ENCODE measurements at regions not wholly inside any gene's neighbourhood (a gene's known extent, or its start where the extent isn't known, plus 50 kb on each side); places are given as distances from the start of the nearest gene placed in this dataset.
"Not testable (repeated sequence)": the region's sequence is repeated elsewhere in the genome, so short reads cannot be mapped to it uniquely, and the experiment has no call there.

- DNase-seq = peak; percentile 63
Measured at GRCh38 chr12:89225808-89226411, 126.4 kb downstream of the DUSP6 start.

GRCh38 chr12:89225401-89225800, 126.9 kb downstream of the DUSP6 start:
- peak; percentile 89 for DNase-seq

GRCh38 chr12:89222580-89222979, 129.7 kb downstream of the DUSP6 start:
- not testable (repeated sequence) for DNase-seq

GRCh38 chr12:89217472-89217871, 134.8 kb downstream of the DUSP6 start:
- no peak for DNase-seq

GRCh38 chr12:89216211-89216952, 135.9 kb downstream of the DUSP6 start:
- no peak for DNase-seq

GRCh38 chr12:89215196-89215595, 137.1 kb downstream of the DUSP6 start:
- DNase-seq = no peak

- no peak for DNase-seq
Measured at GRCh38 chr12:89213747-89214146, 138.6 kb downstream of the DUSP6 start.

- DNase-seq = no peak
Measured at GRCh38 chr12:89213139-89213538, 139.2 kb downstream of the DUSP6 start.

- DNase-seq = no peak
Measured at GRCh38 chr12:89212339-89212771, 139.9 kb downstream of the DUSP6 start.

- DNase-seq = no peak
Measured at GRCh38 chr12:89211456-89211855, 140.8 kb downstream of the DUSP6 start.

GRCh38 chr12:89210277-89210676, 142.0 kb downstream of the DUSP6 start:
- no peak for DNase-seq

GRCh38 chr12:89208661-89209096, 143.6 kb downstream of the DUSP6 start:
- DNase-seq = no peak

- no peak for DNase-seq
Measured at GRCh38 chr12:89206390-89206789, 145.9 kb downstream of the DUSP6 start.

GRCh38 chr12:89205517-89205916, 146.8 kb downstream of the DUSP6 start:
- no peak for DNase-seq

- no peak for DNase-seq
Measured at GRCh38 chr12:89203144-89203543, 149.2 kb downstream of the DUSP6 start.

- DNase-seq = no peak
Measured at GRCh38 chr12:89200217-89200616, 152.1 kb downstream of the DUSP6 start.

- DNase-seq = no peak
Measured at GRCh38 chr12:89195470-89195869, 156.8 kb downstream of the DUSP6 start.

GRCh38 chr12:89194683-89195082, 157.6 kb downstream of the DUSP6 start:
- no peak for DNase-seq

- no peak for DNase-seq
Measured at GRCh38 chr12:89192429-89192828, 159.9 kb downstream of the DUSP6 start.

- not testable (repeated sequence) for DNase-seq
Measured at GRCh38 chr12:89191597-89191996, 160.7 kb downstream of the DUSP6 start.

GRCh38 chr12:89189448-89189847, 162.9 kb downstream of the DUSP6 start:
- DNase-seq = no peak

GRCh38 chr12:89187507-89187906, 164.8 kb downstream of the DUSP6 start:
- DNase-seq = no peak

- DNase-seq = no peak
Measured at GRCh38 chr12:89185889-89186288, 166.4 kb downstream of the DUSP6 start.

GRCh38 chr12:89185181-89185580, 167.1 kb downstream of the DUSP6 start:
- DNase-seq = no peak

- no peak for DNase-seq
Measured at GRCh38 chr12:89183985-89184435, 168.3 kb downstream of the DUSP6 start.
